Parathyroid adenoma (tissue), 2 donors: ENCODE measurements at regions not wholly inside any gene's neighbourhood (a gene's known extent, or its start where the extent isn't known, plus 50 kb on each side); places are given as distances from the start of the nearest gene placed in this dataset.
"Not testable (repeated sequence)": the region's sequence is repeated elsewhere in the genome, so short reads cannot be mapped to it uniquely, and the experiment has no call there.

Experiments
- H2AFZ ChIP-seq: fragments of 300-600 bp; sonication (generic); one replicate; pipeline ENCODE4 v1.7.0; 2017; ENCODE audit warnings: antibody characterized with exemption, mild to moderate bottlenecking
- H3K27ac ChIP-seq: fragments of 300-600 bp; sonication (generic); one replicate; pipeline ENCODE4 v1.7.0; 2017
- H3K27me3 ChIP-seq: fragments of 300-600 bp; sonication (generic); one replicate; pipeline ENCODE4 v1.7.0; 2017; ENCODE audit warnings: low read length; ENCODE audit not compliant: control insufficient read depth, insufficient read depth
- H3K36me3 ChIP-seq: fragments of 300-600 bp; sonication (generic); one replicate; pipeline ENCODE4 v1.7.0; 2017; ENCODE audit warnings: low read length; ENCODE audit not compliant: control insufficient read depth, insufficient read depth
- H3K4me1 ChIP-seq: fragments of 300-600 bp; sonication (generic); one replicate; pipeline ENCODE4 v1.7.0; 2017; ENCODE audit warnings: control low read depth
- H3K4me2 ChIP-seq: fragments of 300-600 bp; sonication (generic); one replicate; pipeline ENCODE4 v1.7.0; 2017; ENCODE audit warnings: low read length
- H3K4me3 ChIP-seq: fragments of 300-600 bp; sonication (generic); one replicate; pipeline ENCODE4 v1.7.0; 2017; ENCODE audit warnings: low read depth, low read length
- H3K79me2 ChIP-seq: fragments of 300-600 bp; sonication (generic); one replicate; pipeline ENCODE4 v1.7.0; 2017; ENCODE audit warnings: control low read depth
- H3K9ac ChIP-seq: fragments of 300-600 bp; sonication (generic); one replicate; pipeline ENCODE4 v1.7.0; 2017; ENCODE audit warnings: mild to moderate bottlenecking
- H3K9me3 ChIP-seq: fragments of 300-600 bp; sonication (generic); one replicate; pipeline ENCODE4 v1.7.0; 2017; ENCODE audit warnings: low read length; ENCODE audit not compliant: control insufficient read depth
- CTCF ChIP-seq: fragments of 300-600 bp; sonication (generic); IDR thresholded peaks from one replicate; pipeline ENCODE4 v1.7.0; 2017; ENCODE audit warnings: antibody characterized with exemption, mild to moderate bottlenecking
- donor health status: primary hyperparathyroidism.

- no peaks in the 10 kb centered on the region for H3K79me2 ChIP-seq
- no peaks in the 10 kb centered on the region for H3K9me3 ChIP-seq
- H3K27me3 ChIP-seq: no peaks in the 10 kb centered on the region
- no peak overlapping the region for H3K4me3 ChIP-seq
- no peak overlapping the region for H2AFZ ChIP-seq
- H3K4me2 ChIP-seq: no peak overlapping the region
- peaks cover 4% of the 10 kb centered on the region for H3K36me3 ChIP-seq
- no peak overlapping the region for H3K9ac ChIP-seq
- TF ChIP-seq CTCF: no peak
- H3K4me1 ChIP-seq: no peaks in the 10 kb centered on the region
- no peak overlapping the region for H3K27ac ChIP-seq
Observed at GRCh38 chr4:28278676-28279075, 1418.0 kb downstream of the STIM2 start.

GRCh38 chr4:28279249-28279648 lies 1418.6 kb downstream of the STIM2 start:
- Histone ChIP-seq H3K4me3 (no peak overlapping the region), H3K4me2 (no peak overlapping the region), H3K4me1 (no peaks in the 10 kb centered on the region), H3K36me3 (peaks cover 4% of the 10 kb centered on the region), H3K9ac (no peak overlapping the region), H2AFZ (no peak overlapping the region), H3K79me2 (no peaks in the 10 kb centered on the region), H3K9me3 (no peaks in the 10 kb centered on the region), H3K27me3 (no peaks in the 10 kb centered on the region), H3K27ac (no peak overlapping the region)
- TF ChIP-seq CTCF: no peak

GRCh38 chr4:28286266-28286665 lies 1425.6 kb downstream of the STIM2 start:
- not testable (repeated sequence) for H3K79me2 ChIP-seq, H3K27ac ChIP-seq, H3K36me3 ChIP-seq, H3K9ac ChIP-seq, H3K4me3 ChIP-seq, H2AFZ ChIP-seq, H3K27me3 ChIP-seq, H3K9me3 ChIP-seq, H3K4me1 ChIP-seq, H3K4me2 ChIP-seq

- no peaks in the 10 kb centered on the region for H3K27me3 ChIP-seq
- no peak overlapping the region for H3K9ac ChIP-seq
- H3K4me2 ChIP-seq: no peak overlapping the region
- H3K79me2 ChIP-seq: no peaks in the 10 kb centered on the region
- no peak overlapping the region for H2AFZ ChIP-seq
- no peak overlapping the region for H3K27ac ChIP-seq
- H3K4me3 ChIP-seq: no peak overlapping the region
- no peak for TF ChIP-seq CTCF
- H3K4me1 ChIP-seq: no peaks in the 10 kb centered on the region
- H3K36me3 ChIP-seq: peaks cover 2% of the 10 kb centered on the region
- no peaks in the 10 kb centered on the region for H3K9me3 ChIP-seq
Observed at GRCh38 chr4:28287831-28288233, 1427.2 kb downstream of the STIM2 start.

GRCh38 chr4:28296239-28296638 lies 1435.6 kb downstream of the STIM2 start:
- no peaks in the 10 kb centered on the region for H3K9me3 ChIP-seq
- TF ChIP-seq CTCF: no peak
- H3K4me3 ChIP-seq: no peak overlapping the region
- no peak overlapping the region for H2AFZ ChIP-seq
- H3K27me3 ChIP-seq: no peaks in the 10 kb centered on the region
- no peaks in the 10 kb centered on the region for H3K79me2 ChIP-seq
- no peaks in the 10 kb centered on the region for H3K4me1 ChIP-seq
- no peak overlapping the region for H3K27ac ChIP-seq
- H3K4me2 ChIP-seq: no peak overlapping the region
- H3K9ac ChIP-seq: no peak overlapping the region
- no peaks in the 10 kb centered on the region for H3K36me3 ChIP-seq
